ENCODE measurements at regions not wholly inside any gene's neighbourhood (a gene's known extent, or its start where the extent isn't known, plus 50 kb on each side); places are given as distances from the start of the nearest gene placed in this dataset.

- Histone ChIP-seq H3K4me3 (ENCODE audit: low read depth, low read length) (no peak overlapping the region), H3K36me3 (ENCODE audit: control insufficient read depth, insufficient read depth, low read length) (no peaks in the 10 kb centered on the region), H3K27me3 (replicated peaks; ENCODE audit: control insufficient read depth, insufficient read depth, low read length) (no peaks in the 10 kb centered on the region), H3K9me3 (no peaks in the 10 kb centered on the region; the same call in 1 of the 2 replicates), H3K4me1 (no peaks in the 10 kb centered on the region)
- TF ChIP-seq CTCF (IDR thresholded peaks at IDR 0.05; ENCODE audit: insufficient read depth in 1 of 2, low read depth in 1 of 2, low read length in 1 of 2, severe bottlenecking in 1 of 2, unreplicated experiment in 1 of 2) = no peak
- Mint-ChIP-seq H3K9me3 (ENCODE audit: unreplicated experiment) (no peaks in the 10 kb centered on the region), H3K27me3 (ENCODE audit: insufficient read depth, unreplicated experiment) (peaks cover 11% of the 10 kb centered on the region), H3K36me3 (ENCODE audit: insufficient read depth, unreplicated experiment) (peaks cover 7% of the 10 kb centered on the region), H3K4me1 (ENCODE audit: low read depth, unreplicated experiment) (no peaks in the 10 kb centered on the region), H3K27ac (ENCODE audit: unreplicated experiment) (no peak overlapping the region), H3K4me3 (ENCODE audit: unreplicated experiment) (no peak overlapping the region)
- BruUV-seq (replicated peaks) = no TSS peak
- CTCF ChIA-PET = no interaction called here
- intact Hi-C loops (cut with micrococcal nuclease; ENCODE audit: unreplicated experiment) = no loop called here
- POLR2A ChIA-PET = no interaction called here
- DNase-seq = no peak
Measured at GRCh38 chr9:135215571-135216161, 128.2 kb downstream of the OLFM1 start.

GRCh38 chr9:135216236-135216635 is 128.8 kb downstream of the OLFM1 start:
- Mint-ChIP-seq H3K9me3 (ENCODE audit: unreplicated experiment) (no peaks in the 10 kb centered on the region), H3K27me3 (ENCODE audit: insufficient read depth, unreplicated experiment) (peaks cover 11% of the 10 kb centered on the region), H3K4me1 (ENCODE audit: low read depth, unreplicated experiment) (no peaks in the 10 kb centered on the region), H3K4me3 (ENCODE audit: unreplicated experiment) (no peak overlapping the region), H3K36me3 (ENCODE audit: insufficient read depth, unreplicated experiment) (peaks cover 7% of the 10 kb centered on the region), H3K27ac (ENCODE audit: unreplicated experiment) (no peak overlapping the region)
- DNase-seq = no peak
- Histone ChIP-seq H3K4me1 (no peaks in the 10 kb centered on the region), H3K27me3 (replicated peaks; ENCODE audit: control insufficient read depth, insufficient read depth, low read length) (no peaks in the 10 kb centered on the region), H3K9me3 (no peaks in the 10 kb centered on the region; the same call in 1 of the 2 replicates), H3K4me3 (ENCODE audit: low read depth, low read length) (no peak overlapping the region), H3K36me3 (ENCODE audit: control insufficient read depth, insufficient read depth, low read length) (no peaks in the 10 kb centered on the region)
- BruUV-seq (replicated peaks) = no TSS peak
- CTCF ChIA-PET = no interaction called here
- intact Hi-C loops (cut with micrococcal nuclease; ENCODE audit: unreplicated experiment) = no loop called here
- TF ChIP-seq CTCF (IDR thresholded peaks at IDR 0.05; ENCODE audit: insufficient read depth in 1 of 2, low read depth in 1 of 2, low read length in 1 of 2, severe bottlenecking in 1 of 2, unreplicated experiment in 1 of 2) = no peak
- POLR2A ChIA-PET = no interaction called here

- Histone ChIP-seq H3K27me3 (replicated peaks; ENCODE audit: control insufficient read depth, insufficient read depth, low read length) (no peaks in the 10 kb centered on the region), H3K4me3 (ENCODE audit: low read depth, low read length) (no peak overlapping the region), H3K9me3 (no peaks in the 10 kb centered on the region; the same call in 1 of the 2 replicates), H3K36me3 (ENCODE audit: control insufficient read depth, insufficient read depth, low read length) (no peaks in the 10 kb centered on the region), H3K4me1 (no peaks in the 10 kb centered on the region)
- BruUV-seq (replicated peaks) = no TSS peak
- intact Hi-C loops (cut with micrococcal nuclease; ENCODE audit: unreplicated experiment) = no loop called here
- no peaks in the 10 kb centered on the region for H3K9me3 Mint-ChIP-seq (ENCODE audit: unreplicated experiment)
- H3K27ac Mint-ChIP-seq (ENCODE audit: unreplicated experiment) = no peak overlapping the region
- no peak for DNase-seq
- H3K36me3 Mint-ChIP-seq (ENCODE audit: insufficient read depth, unreplicated experiment) = peaks cover 7% of the 10 kb centered on the region
- POLR2A ChIA-PET = no interaction called here
- H3K4me1 Mint-ChIP-seq (ENCODE audit: low read depth, unreplicated experiment) = no peaks in the 10 kb centered on the region
- no peak for TF ChIP-seq CTCF (IDR thresholded peaks at IDR 0.05; ENCODE audit: insufficient read depth in 1 of 2, low read depth in 1 of 2, low read length in 1 of 2, severe bottlenecking in 1 of 2, unreplicated experiment in 1 of 2)
- peaks cover 11% of the 10 kb centered on the region for H3K27me3 Mint-ChIP-seq (ENCODE audit: insufficient read depth, unreplicated experiment)
- H3K4me3 Mint-ChIP-seq (ENCODE audit: unreplicated experiment) = no peak overlapping the region
- CTCF ChIA-PET = no interaction called here
Measured at GRCh38 chr9:135216791-135217441, 129.4 kb downstream of the OLFM1 start.

All from Caco-2 (cell line).